GM21528 (cell line): ENCODE measurements at regions not wholly inside any gene's neighbourhood (a gene's known extent, or its start where the extent isn't known, plus 50 kb on each side); places are given as distances from the start of the nearest gene placed in this dataset.

Experiments
- ATAC-seq: cut with Tn5 transposase; IDR thresholded peaks from one replicate; pipeline ENCODE4 v1.9.1; 2021; ENCODE audit warnings: mild to moderate bottlenecking, moderate library complexity; ENCODE audit not compliant: unreplicated experiment, low FRiP score

DNA sequence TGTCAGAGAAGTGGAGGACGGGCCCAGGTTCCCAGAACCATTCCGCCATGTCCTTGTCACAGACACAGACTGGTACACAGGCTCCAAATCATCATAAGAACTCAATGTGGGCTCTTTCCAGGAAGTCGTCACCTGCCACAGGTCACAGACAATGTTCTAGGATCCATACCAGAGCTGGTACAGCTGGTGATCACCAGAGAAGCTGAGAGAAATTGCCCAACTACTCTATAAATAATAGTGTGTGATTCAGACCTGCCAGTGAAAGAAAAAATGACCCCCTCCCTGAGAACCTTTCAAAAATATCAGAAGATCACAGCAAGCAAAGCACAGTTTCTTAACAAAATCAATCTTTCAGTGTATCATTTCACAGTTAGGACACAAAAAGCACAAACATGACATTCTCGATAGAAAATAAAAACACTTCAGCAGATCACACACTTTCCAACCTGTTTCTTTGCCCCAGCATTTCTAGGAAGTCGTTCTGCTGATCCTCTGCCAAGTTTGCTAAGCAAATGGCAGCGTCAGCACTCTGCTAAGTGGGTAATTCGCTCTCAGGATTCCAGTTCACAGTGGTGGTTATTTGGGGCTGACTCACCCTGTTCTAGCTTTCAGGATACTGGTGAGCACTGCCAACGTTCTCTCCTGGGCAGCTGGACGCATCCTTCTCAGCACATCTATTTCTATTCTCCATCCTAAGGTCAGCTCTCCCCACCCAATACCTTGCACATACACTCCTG, 223.3 kb upstream of the SFSWAP start:
- ATAC-seq: no peak

DNA sequence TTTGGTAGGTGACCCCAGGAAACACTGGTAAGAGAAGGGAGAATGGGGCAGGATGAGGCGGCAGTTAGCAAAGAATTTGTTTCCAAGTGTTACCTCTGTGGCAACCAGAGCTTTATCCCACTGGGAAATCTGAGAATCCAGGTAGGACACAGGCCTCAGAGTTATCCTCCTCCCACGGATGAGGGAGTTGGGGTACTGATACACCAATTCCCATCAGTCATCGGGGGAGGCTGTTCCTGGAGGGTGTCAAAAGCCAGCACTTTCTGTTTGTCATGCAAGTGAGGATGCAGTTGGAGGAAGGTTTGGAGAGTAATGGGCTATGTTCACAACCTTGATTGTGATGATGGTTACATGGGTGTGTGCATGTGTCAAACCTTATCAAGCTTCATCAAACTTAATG, 221.2 kb upstream of the SFSWAP start:
- ATAC-seq: no peak

DNA sequence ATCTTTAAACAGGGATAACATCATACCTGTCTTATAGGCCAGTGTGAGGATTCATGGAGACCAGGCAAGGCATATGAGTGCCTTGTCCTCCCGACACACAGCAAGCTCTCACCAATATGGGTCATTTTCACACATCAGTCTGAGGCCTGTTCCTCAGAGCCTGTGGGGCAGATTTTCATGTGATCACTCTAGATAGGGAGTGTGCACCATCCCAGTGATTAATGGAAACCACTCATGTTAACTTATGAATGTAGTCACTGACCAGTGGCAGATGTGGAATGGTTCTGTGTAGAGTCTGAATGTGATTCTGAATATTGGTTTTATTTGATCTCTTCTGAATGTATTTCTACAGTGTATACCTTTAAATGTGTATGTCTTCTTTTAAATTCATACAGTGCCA, 219.7 kb upstream of the SFSWAP start:
- no peak for ATAC-seq

DNA sequence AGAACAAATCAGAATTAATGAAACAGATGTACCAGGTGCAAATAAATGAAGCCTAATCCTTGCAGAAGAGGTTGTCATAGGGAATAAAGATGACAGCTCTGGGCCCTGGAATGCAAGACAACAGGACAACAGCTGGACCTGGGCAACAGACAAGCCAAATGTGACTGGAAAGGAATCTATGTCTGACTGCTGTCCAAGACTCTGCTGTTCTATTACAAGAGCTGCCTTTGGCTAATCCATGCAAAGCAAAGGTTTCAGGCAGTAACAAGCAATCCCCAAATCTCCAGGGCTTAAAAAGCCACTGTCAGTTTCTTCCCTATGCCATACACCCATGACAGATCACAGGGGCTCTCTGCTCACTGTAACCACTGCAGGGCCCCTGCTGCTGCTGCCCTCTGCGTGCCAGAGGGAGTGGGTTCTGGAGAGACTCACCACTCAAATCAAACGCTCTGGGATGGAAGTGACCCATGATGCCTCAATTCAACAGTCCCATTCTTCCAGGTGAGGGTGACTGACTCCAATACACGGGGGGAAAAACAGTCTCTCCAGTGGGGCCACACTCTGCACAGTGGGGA, 218.9 kb upstream of the SFSWAP start:
- ATAC-seq: no peak

DNA sequence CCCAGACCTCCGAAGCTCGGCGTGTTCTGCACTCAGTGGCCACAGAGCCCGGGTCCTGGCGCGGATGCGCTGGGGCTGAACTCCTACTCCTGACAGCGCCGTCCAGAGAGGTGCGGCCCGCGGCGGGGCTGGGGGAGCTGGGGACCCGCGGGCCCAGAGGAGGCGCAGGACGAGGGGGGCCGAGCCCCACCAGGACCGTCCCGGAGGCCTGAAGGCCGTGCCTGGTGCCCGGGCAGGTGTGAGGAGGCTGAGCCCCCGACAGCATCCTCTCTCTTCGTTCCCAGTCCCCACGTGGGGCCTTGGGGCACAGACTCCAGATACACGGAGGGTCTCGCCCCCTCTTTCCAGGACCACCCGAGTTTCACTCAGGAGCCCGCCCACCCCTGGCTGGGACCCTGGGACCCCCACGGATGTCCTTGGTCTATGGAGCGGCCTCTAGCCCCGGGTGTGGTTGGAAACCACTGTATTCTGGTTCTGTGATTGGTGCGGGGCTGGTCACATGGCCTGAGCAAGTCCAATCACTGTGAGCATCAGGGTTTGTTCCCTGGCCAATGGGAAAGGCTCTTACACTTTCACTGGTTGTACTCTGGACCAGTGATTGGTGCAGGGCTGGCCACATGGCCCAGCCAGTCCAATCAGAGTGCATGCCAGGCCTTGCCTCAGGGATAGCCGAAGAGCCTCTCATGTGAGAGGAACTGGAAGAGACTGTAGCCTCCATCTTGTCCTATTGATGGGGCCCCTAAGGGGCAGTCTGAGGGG, 217.6 kb upstream of the SFSWAP start:
- no peak for ATAC-seq

DNA sequence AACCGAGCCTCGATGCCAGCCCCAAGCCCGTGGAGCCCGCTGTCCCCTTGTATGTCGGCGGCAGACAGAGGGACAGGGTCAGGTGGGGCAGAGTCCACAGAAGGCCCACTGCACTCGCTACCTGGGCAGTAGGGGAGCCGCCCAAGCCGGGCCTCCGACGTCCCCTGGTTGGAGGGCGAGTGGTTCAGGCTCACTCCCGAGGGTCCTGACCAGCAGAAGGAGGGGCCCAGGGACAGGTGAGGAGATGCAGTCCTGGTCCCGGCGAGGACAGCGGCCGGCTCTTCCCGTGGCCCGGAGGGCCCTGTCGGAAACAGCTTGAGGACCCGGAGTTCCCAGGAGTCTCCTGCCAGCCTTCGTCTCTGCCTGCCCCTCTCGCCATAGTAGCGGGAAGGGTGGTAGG, 216.7 kb upstream of the SFSWAP start:
- ATAC-seq: no peak

DNA sequence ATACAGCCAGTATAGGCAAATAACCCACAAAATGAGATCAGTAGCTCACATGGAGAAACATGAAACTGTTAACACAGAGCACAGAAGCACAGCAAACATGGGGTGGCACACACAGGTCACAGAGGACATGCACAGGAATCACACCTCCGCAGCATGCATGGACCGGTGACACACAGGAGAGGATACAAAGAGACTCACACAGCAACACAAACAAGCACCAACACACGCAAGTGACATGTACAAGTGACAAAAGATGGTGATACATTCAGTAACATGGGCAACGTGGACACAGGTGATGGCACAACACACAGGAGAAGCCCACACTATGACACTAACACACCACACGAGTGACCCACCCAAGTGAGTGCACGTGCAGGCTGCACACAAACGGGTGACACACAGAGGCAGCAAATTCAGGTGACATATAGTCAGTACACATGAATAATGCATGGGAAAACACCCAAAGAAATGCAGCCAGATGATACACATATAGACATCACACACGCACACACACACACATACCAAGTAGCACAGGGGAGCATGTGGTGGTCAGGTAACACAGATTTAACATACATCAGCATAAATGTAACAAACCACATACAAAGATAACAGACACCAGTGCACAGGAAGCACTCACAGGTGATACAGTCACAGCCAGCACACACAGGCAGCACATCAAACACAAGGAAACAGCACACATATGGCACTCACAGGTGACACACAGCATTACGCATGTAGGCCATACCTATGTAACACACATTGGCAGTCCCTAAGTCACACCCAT, 216.0 kb upstream of the SFSWAP start:
- ATAC-seq: no peak

DNA sequence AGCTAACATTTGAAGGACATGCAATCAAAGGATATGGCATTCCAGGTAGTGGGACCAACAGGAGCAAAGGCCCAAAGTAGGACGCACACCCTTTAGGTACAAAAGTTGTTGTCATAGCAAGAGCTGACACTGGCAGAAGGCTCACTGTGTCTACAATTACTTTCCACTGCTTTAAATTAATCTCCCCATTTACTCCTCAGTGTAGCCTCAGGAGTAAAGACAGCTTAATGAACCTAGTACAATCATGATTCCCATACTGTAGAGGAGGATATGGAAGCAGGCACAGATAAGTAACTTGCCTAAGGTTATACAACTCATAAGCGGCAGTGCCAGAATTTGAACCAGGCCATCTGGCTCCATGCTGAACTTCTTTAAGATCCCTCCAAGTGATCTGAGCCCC, 212.9 kb upstream of the SFSWAP start:
- no peak for ATAC-seq

DNA sequence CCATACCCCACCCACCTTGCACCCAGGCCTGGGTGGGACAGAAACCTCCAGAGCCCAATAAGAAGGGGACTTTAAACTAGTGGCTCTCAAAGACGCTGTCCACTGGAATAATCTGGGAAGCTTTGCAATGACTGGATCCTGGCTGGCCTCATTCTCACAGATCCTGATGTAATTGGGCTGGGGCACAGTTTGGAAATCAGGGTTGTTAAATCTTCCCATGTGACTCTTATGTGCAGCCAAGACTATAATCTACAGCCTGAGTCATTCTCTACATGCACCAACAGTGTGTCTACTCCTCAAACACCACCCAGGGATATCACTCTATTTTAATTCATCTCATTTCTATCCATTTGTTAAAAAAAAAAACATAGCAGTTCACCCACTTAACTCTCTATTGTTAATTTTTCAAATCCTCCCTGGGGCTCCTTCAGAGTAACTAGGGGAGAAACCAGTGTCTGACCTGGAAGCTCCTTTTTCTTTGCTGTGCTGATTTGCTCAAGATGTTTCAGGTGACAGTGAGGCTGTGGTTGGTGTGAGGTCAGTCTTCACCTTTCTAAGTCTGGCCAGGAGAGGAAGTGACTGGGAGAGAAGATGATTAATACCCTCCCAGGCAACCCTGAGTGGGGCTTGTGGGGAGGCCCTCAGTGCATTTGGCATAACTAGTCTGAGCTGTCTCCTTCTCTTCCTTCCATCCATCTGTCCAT, 211.6 kb upstream of the SFSWAP start:
- ATAC-seq: no peak

DNA sequence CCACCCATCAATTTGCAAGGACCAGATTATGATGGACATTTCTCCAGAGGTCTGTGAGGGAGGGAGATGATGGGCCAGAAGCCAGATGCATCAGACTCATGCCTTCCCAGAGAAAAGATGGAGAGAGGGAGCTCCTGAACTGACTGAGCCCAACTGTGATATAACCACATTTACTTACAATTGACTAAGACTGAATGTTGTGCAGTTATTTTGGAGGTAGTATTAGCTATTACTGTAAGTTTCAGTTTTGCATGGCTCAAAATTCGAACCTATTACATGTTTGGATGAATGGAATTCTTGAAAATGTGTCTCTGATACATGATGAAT, 211.1 kb upstream of the SFSWAP start:
- ATAC-seq: no peak

DNA sequence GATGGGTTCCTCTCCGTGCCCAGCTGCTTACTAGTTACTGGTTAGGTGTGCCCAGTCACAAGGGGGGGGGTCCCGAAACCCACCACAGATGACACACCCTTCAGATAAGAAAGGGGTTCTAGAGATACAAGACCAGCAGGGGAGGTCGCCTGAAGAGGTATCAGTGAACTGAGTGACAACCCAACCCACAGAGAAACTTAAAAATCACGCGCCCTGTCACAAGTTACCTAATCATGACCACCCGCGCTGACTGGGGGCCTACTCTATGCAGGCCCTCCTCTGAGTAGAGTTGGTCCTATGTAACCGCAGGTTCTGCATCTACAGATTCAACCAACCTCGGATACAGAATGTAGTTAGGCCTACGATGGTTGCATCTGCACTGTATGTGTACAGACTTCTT, 210.3 kb upstream of the SFSWAP start:
- no peak for ATAC-seq

DNA sequence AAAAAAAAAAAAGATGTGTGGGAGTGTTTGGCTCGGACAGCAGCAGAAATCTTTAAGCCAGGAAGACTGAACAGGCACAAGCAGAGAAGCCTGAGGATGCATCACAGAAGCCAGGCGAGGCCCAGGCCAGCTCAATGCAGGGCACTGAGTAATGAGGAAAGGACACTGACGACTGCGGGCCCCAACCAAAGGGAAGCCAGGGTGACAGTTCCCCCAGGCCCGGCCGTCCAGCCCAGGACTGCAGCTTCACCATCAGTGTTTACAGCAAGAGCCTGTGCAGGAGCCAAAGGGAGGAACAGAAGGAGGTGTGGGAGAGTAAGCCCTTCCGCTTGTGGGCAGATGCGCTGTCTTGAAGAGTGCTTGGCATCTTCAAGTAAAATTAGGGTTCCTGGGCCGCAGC, 205.3 kb upstream of the SFSWAP start:
- ATAC-seq: no peak

DNA sequence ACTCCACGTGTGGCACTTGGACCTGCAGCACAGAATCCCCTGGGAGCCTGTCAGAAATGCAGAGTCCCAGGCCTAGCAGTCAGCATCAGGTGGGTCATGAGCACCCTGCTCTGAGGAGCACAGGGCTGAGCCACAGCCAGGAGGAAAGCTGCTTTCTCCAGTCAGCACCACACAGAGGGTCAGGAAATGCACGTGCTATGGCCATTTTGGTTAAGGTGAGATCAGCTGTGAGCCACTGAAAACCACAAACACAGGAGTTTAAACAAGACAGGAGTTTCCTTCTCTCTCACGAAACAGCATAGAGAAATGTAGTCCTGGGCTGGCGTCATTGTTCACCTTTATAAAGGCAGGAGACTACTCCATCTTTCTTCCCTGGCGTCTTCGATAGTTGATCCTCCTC, 204.5 kb upstream of the SFSWAP start:
- no peak for ATAC-seq

DNA sequence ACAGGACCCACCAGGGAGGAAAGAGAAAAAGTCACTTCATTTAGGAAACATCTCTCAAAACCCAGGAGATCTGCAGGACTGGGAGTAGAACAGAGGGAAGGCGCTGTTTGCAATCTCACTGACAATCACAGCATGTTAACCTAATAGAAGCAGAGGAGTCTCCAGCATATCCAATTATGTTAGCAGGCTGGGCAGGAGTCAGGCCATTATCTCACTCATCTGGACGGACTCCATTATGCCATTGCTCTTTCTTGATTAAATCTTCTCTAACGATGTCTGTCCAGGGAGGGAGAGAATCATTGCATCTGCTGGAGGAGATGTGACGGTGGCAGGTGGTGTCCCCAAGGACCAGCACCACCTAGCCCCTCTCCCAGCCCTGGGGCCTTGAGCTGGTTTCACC, 203.8 kb upstream of the SFSWAP start:
- ATAC-seq: no peak

DNA sequence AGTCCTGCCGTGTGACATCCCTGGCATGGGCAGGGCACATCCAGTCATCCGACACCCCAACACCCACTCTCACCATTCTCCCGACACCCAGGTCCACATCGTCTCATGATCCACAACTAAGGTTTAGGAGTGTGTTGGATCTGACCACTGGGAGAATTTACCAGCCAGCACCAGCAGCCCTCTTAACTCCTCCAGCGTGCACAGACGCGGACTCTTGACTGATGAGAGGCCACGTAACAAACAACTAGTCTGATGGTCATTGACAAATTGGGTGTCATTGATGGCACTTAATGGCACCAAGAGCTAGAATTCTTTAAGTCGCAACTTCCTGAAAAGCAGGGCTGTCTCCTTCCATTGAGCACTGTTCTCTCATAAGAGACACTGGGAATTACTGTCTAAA, 203.0 kb upstream of the SFSWAP start:
- ATAC-seq: no peak

DNA sequence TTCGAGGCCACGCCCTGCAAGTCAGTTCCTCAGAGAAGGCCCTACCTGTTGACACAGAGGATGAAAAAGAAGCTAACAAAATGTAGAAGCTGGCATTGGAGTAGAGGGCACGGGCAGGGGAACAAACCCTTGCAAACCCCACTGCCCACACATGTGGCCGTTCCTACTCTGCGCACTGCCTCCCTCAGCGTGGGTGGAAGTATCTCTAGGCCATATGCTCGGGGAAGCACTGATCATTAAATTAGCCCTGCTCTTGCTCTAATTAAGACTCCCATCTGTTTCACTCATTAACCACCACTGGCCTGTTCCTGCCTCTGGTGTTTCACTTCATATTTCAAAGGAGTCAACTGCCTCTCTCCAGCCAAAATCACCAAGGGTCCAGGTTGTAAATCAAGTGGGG, 201.2 kb upstream of the SFSWAP start:
- no peak for ATAC-seq

DNA sequence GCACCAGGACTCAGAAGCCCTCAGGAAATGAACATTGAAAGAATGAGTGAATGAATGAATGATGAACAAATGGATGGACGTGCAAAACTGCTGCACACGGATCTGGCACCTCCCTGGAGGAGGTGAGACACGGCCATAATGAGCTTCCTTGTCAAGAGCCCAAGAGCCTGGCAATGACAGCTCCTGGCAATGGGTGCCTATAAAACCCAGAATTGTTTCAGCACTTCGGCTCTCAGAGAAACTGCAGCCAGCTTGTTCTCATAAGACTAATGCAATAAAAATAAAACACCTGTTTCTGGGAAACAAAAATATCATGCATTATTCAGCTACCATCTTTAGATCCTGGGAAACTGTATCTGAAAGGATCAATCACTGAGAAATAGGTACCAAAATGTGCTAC, 200.5 kb upstream of the SFSWAP start:
- no peak for ATAC-seq

DNA sequence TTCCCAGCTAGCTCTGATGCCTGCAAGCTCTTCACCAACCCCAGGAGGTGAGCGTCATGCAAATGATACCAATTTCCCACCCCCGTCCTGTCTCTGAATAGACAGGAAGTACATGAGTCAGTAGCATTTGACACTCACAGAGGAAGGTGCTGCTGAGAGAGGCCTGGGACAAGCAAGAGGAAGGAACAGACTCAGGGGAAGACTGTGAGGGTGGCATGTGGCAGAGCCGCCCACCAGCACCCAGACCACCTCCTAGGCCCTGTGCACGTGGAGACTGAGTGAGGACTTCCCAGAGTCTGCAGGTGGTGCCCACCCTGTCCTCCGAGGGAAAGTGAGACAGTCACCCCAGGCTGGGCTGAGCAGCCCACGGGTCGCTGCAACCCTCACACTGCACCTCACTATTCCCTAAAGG, 199.5 kb upstream of the SFSWAP start:
- peak; percentile 96 for ATAC-seq

DNA sequence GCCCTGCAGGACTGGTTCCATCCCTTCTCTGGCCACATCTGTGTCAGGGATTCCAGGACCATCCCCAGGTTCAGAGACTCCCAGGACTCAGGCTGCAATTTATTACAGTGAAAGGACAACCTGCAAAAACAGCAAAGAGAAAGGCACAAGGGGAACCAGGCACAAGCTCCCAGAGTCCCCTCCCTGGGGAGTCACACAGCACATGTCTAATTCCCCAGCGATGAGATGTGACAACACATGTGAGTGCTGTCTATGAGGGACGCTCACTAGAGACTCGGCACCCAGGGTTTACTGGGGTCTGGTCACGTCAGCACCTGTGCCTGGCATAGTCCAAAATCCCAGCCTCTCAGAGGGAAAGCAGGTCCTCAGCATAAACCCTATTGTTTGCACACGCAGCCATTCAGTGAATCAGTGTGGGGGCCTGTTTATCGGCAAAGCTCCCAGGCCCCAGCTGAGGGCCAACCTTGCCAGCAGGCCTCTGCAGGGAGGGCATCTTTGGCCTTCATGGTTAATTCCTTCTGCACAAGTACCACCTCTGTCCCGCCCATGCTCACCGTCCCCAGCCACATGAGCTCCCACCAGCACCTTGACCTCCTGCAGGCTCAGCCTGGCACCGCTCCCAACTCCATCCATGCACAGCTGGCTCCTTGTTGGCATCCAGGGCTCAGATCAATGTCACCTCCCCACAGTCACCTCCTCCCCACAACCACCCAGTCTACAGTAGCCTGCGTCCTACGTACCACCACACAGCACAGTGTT, 198.9 kb upstream of the SFSWAP start:
- ATAC-seq: peak; percentile 14

DNA sequence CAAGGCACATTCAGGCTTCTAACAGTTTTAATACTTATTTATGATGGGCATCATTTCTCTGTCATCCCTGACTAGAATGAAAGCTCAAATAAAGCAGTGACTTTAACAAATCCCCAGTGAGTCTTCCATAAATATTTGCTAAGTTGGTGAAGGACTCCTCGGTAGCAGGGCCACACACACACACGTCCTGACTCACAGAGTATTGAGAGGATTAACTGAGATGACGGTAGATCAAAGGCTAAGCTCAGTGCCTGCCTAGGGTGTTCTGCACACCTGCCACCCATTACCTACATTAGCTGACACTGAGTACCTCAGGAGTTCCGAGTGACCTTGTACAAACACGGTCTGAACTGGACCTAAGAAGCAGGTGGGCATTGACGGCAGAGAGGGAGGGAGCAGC, 197.3 kb upstream of the SFSWAP start:
- no peak for ATAC-seq
